ENCODE measurements at regions not wholly inside any gene's neighbourhood (a gene's known extent, or its start where the extent isn't known, plus 50 kb on each side); places are given as distances from the start of the nearest gene placed in this dataset.

GRCh38 chrX:46306103-46306502 is 239.1 kb downstream of the ZNF674 start:
- no peak for TF ChIP-seq POLR2A (IDR thresholded peaks at IDR 0.05)
- TF ChIP-seq CTCF (IDR thresholded peaks at IDR 0.05), result no peak
- TF ChIP-seq EP300 (IDR thresholded peaks at IDR 0.05; ENCODE audit: low read depth), result no peak

Measured in transverse colon (tissue), 3 donors.